Fibroblast of pulmonary artery (primary cell): ENCODE measurements at regions not wholly inside any gene's neighbourhood (a gene's known extent, or its start where the extent isn't known, plus 50 kb on each side); places are given as distances from the start of the nearest gene placed in this dataset.

ENCODE experiments used
- DNase-seq: peaks from one replicate; pipeline ENCODE4 v3.0.0-alpha.2; 2010; ENCODE audit warnings: low read depth
- H3K4me3 ChIP-seq: replicated peaks from 2 replicates; pipeline ENCODE4 v1.5.1; 2011; ENCODE audit warnings: low read depth, mild to moderate bottlenecking, control low read depth, low read length, moderate library complexity
- CTCF ChIP-seq: IDR thresholded peaks from 2 replicates; pipeline ENCODE4 v1.5.1; 2011; ENCODE audit warnings: mild to moderate bottlenecking, control low read depth, low read length, inconsistent platforms; ENCODE audit errors: missing control alignments

- no peak for TF ChIP-seq CTCF
- no peak overlapping the region for H3K4me3 ChIP-seq
- no peak for DNase-seq
Measured at GRCh38 chr22:48228468-48228867, 1466.0 kb downstream of the TBC1D22A start.

GRCh38 chr22:48227341-48228018 is 1465.0 kb downstream of the TBC1D22A start:
- DNase-seq: no peak
- no peak for TF ChIP-seq CTCF
- H3K4me3 ChIP-seq: no peak overlapping the region

GRCh38 chr22:48226026-48227013 is 1463.9 kb downstream of the TBC1D22A start:
- H3K4me3 ChIP-seq: no peak overlapping the region
- DNase-seq: no peak
- TF ChIP-seq CTCF: no peak

GRCh38 chr22:48224332-48224731 is 1461.9 kb downstream of the TBC1D22A start:
- no peak overlapping the region for H3K4me3 ChIP-seq
- TF ChIP-seq CTCF: no peak
- no peak for DNase-seq

- TF ChIP-seq CTCF: no peak
- no peak overlapping the region for H3K4me3 ChIP-seq
- DNase-seq: no peak
Measured at GRCh38 chr22:48223488-48224190, 1461.2 kb downstream of the TBC1D22A start.

- TF ChIP-seq CTCF: no peak
- no peak overlapping the region for H3K4me3 ChIP-seq
- DNase-seq: no peak
Measured at GRCh38 chr22:48222742-48223487, 1460.5 kb downstream of the TBC1D22A start.
